PC-9 (cell line): ENCODE measurements at regions not wholly inside any gene's neighbourhood (a gene's known extent, or its start where the extent isn't known, plus 50 kb on each side); places are given as distances from the start of the nearest gene placed in this dataset.
A peak's percentile ranks its signal among the peaks of the same experiment; 100 is the strongest.

Source experiments
- BruUV-seq: library from RNA; stranded (reverse); fragments of 400-500 nt; replicated peaks from 2 replicates; lab custom pipeline; 2021; lab: Mats Ljungman, UMichigan
- CTCF ChIA-PET: fragments of 300-600 bp; sonication (Branson Sonifier 250); formaldehyde crosslinking; loops from one replicate; lab custom pipeline; 2022; ENCODE audit warnings: antibody characterized with exemption; lab: Charles Lee
- POLR2A ChIA-PET: fragments of 300-600 bp; sonication (Branson Sonifier 250); formaldehyde crosslinking; loops from one replicate; lab custom pipeline; 2022; ENCODE audit warnings: antibody characterized with exemption; ENCODE audit not compliant: unreplicated experiment; lab: Charles Lee
- DNase-seq, 2 experiments: peaks; one replicate each; pipeline versions ENCODE4 v3.0.0 to v3.0.0-alpha.2; 2015 to 2022; ENCODE audit warnings: mixed read lengths in 1 of 2
- H2AFZ ChIP-seq: fragments of 200-600 bp; sonication (generic); 2 replicates; pipeline ENCODE4 v1.8.1; 2017; ENCODE audit warnings: antibody characterized with exemption
- H3F3A ChIP-seq: fragments of 200-600 bp; sonication (generic); 2 replicates; pipeline ENCODE4 v1.8.1; 2017; ENCODE audit warnings: antibody characterized with exemption, mild to moderate bottlenecking, low read depth; ENCODE audit not compliant: insufficient read depth
- H3K27ac ChIP-seq: fragments of 200-600 bp; sonication (generic); 2 replicates; pipeline ENCODE4 v1.6.1; 2016; ENCODE audit warnings: mixed run types
- H3K27me3 ChIP-seq: fragments of 200-600 bp; sonication (generic); 2 replicates; pipeline ENCODE4 v1.6.1; 2016; ENCODE audit warnings: low read depth, mixed run types; ENCODE audit not compliant: insufficient read depth
- H3K36me3 ChIP-seq: fragments of 200-600 bp; sonication (generic); 2 replicates; pipeline ENCODE4 v1.6.1; 2016; ENCODE audit warnings: low read depth, mixed run types
- H3K4me1 ChIP-seq: fragments of 200-600 bp; sonication (generic); replicated peaks from 2 replicates; pipeline ENCODE4 v1.6.1; 2016; ENCODE audit warnings: mixed run types; ENCODE audit not compliant: insufficient read depth
- H3K4me2 ChIP-seq: fragments of 200-600 bp; sonication (generic); 2 replicates; pipeline ENCODE4 v1.6.1; 2017; ENCODE audit warnings: mixed run types
- H3K4me3 ChIP-seq: fragments of 200-600 bp; sonication (generic); 2 replicates; pipeline ENCODE4 v1.6.1; 2016; ENCODE audit warnings: mixed run types
- H3K79me2 ChIP-seq: fragments of 200-600 bp; sonication (generic); 2 replicates; pipeline ENCODE4 v1.6.1; 2017; ENCODE audit warnings: low read depth, mixed run types
- H3K9me2 ChIP-seq: fragments of 200-600 bp; sonication (generic); 2 replicates; pipeline ENCODE4 v1.8.1; 2017; ENCODE audit warnings: mild to moderate bottlenecking; ENCODE audit not compliant: insufficient read depth
- H3K9me3 ChIP-seq: fragments of 200-600 bp; sonication (generic); 2 replicates; pipeline ENCODE4 v1.8.1; 2016; ENCODE audit warnings: low read depth; ENCODE audit not compliant: insufficient read depth
- H4K20me1 ChIP-seq: fragments of 200-600 bp; sonication (generic); 2 replicates; pipeline ENCODE4 v1.8.1; 2017; ENCODE audit not compliant: insufficient read depth
- EZH2 ChIP-seq: fragments of 200-600 bp; sonication (generic); IDR thresholded peaks from 2 replicates; pipeline ENCODE4 v1.8.0; 2017; ENCODE audit warnings: antibody characterized with exemption, low read depth
- intact Hi-C: fragments of 100-400 bp; cut with micrococcal nuclease; formaldehyde crosslinking; loops from one replicate; pipeline ENCODE4 v1.10.0; 2022; ENCODE audit not compliant: unreplicated experiment
- TF ChIP-seq, protein P1 (sequence below): fragments of 200-600 bp; sonication (generic); conservative IDR thresholded peaks from 2 replicates; pipeline ENCODE4 v1.6.1; 2017; ENCODE audit warnings: mixed run types, antibody characterized with exemption, mild to moderate bottlenecking, moderate library complexity

DNA sequence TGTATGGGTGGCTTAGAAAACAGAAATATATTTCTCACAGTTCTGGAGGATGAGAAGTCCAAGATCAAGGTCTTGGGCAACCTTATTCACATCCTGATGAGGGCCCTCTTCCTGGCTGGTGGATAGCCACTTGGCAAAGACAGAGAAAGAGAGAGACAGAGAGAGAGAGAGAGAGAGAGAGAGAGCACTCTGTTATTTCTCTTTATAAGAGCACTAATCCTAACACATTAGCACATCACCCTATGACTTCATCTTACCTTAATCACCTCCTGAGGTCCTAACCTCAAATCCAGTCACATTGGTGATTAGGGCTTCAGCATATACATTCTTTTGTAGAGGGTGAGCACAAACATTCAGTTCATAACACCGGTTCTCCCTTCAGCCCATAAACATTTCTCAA lies 430.3 kb downstream of the EFNB2 start:
- H3K4me1 ChIP-seq: peaks cover 47% of the 10 kb centered on the region
- no peaks in the 10 kb centered on the region for H3K27me3 ChIP-seq
- H3F3A ChIP-seq: peaks cover 30% of the 10 kb centered on the region
- POLR2A ChIA-PET: interaction anchor here (0.8 kb wide), 1 partner anchor 440 kb away, joined by 17 read pairs; no protein-coding TSS in a partner anchor
- no peaks in the 10 kb centered on the region for H4K20me1 ChIP-seq
- no peaks in the 10 kb centered on the region for H3K9me3 ChIP-seq
- CTCF ChIA-PET: no interaction called here
- intact Hi-C loops: loop anchor here (2.0 kb wide), 1 partner anchor 114 kb away; no protein-coding TSS in a partner anchor
- TF ChIP-seq EZH2: no peak
- TF ChIP-seq, protein P1, sequence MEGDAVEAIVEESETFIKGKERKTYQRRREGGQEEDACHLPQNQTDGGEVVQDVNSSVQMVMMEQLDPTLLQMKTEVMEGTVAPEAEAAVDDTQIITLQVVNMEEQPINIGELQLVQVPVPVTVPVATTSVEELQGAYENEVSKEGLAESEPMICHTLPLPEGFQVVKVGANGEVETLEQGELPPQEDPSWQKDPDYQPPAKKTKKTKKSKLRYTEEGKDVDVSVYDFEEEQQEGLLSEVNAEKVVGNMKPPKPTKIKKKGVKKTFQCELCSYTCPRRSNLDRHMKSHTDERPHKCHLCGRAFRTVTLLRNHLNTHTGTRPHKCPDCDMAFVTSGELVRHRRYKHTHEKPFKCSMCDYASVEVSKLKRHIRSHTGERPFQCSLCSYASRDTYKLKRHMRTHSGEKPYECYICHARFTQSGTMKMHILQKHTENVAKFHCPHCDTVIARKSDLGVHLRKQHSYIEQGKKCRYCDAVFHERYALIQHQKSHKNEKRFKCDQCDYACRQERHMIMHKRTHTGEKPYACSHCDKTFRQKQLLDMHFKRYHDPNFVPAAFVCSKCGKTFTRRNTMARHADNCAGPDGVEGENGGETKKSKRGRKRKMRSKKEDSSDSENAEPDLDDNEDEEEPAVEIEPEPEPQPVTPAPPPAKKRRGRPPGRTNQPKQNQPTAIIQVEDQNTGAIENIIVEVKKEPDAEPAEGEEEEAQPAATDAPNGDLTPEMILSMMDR: no peak
- BruUV-seq: no TSS peak
- no peaks in the 10 kb centered on the region for H3K36me3 ChIP-seq
- H3K9me2 ChIP-seq: no peaks in the 10 kb centered on the region
- peak in 1 of 2 experiments; percentile 87 for DNase-seq
- H3K4me2 ChIP-seq: peak overlapping the region; percentile 55
- no peaks in the 10 kb centered on the region for H3K79me2 ChIP-seq
- peak overlapping the region; percentile 93 for H3K27ac ChIP-seq
- H2AFZ ChIP-seq: 0 out of 2 replicates have a peak overlapping the region, but pooled peaks have one; percentile 17
- H3K4me3 ChIP-seq: no peak overlapping the region

- Histone ChIP-seq H3K4me2 (peak overlapping the region; percentile 55), H3K9me2 (no peaks in the 10 kb centered on the region), H3K79me2 (no peaks in the 10 kb centered on the region), H3K27me3 (no peaks in the 10 kb centered on the region), H2AFZ (peak overlapping the region; percentile 50; the same call in 1 of the 2 replicates), H4K20me1 (no peaks in the 10 kb centered on the region), H3K4me1 (peaks cover 55% of the 10 kb centered on the region), H3F3A (peaks cover 30% of the 10 kb centered on the region), H3K36me3 (no peaks in the 10 kb centered on the region), H3K9me3 (no peaks in the 10 kb centered on the region), H3K4me3 (peak overlapping the region; percentile 6; the same call in 1 of the 2 replicates), H3K27ac (peak overlapping the region; percentile 93)
- ChIA-PET CTCF (interaction anchor here (0.6 kb wide), 1 partner anchor 428 kb away, joined by 3 read pairs; no protein-coding TSS in a partner anchor), POLR2A (interaction anchor here (0.6 to 0.7 kb wide), 4 partner anchors 244 to 1459 kb away, joined by 3 to 6 read pairs (median 4); no protein-coding TSS in a partner anchor)
- intact Hi-C loops: loop anchor here (1.0 to 5.0 kb wide), 6 partner anchors 47 to 332 kb away; no protein-coding TSS in a partner anchor
- BruUV-seq: TSS peak; percentile 68
- DNase-seq: peak; percentile 74 to 95
- TF ChIP-seq, protein P1: no peak
- TF ChIP-seq EZH2: no peak
These were observed 431.1 kb downstream of the EFNB2 start for GRCh38 chr13:106104281-106104901.

DNA sequence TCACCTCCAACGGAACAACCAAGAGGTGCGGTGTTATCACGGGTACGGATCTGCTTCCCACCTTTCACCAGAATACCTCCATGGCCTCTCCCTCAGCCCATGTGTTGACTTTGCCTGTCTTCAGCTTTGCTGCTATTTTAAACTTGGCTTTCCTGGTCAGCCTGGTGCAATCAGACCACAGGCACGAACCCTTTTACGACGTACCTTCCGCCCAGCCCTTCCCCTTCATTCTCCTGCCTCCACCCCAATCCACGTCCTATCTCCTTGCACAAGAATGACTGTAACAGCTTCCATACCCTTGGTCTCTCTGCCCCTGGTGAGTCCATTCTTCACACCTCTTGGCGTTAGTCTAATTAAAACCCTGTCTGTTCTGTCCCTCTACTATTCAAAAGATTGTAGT lies 431.7 kb downstream of the EFNB2 start:
- H3K4me2 ChIP-seq: peak overlapping the region; percentile 55
- ChIA-PET CTCF (interaction anchor here (0.6 kb wide), 1 partner anchor 429 kb away, joined by 3 read pairs; no protein-coding TSS in a partner anchor), POLR2A (interaction anchor here (0.6 to 0.7 kb wide), 3 partner anchors 245 to 1365 kb away, joined by 3 to 6 read pairs (median 4); no protein-coding TSS in a partner anchor)
- H2AFZ ChIP-seq: peak overlapping the region; percentile 50
- TF ChIP-seq, protein P1: no peak
- no peak for TF ChIP-seq EZH2
- H3K4me1 ChIP-seq: peaks cover 57% of the 10 kb centered on the region
- H3F3A ChIP-seq: peaks cover 30% of the 10 kb centered on the region
- H3K27ac ChIP-seq: peak overlapping the region; percentile 93
- H3K27me3 ChIP-seq: no peaks in the 10 kb centered on the region
- no peaks in the 10 kb centered on the region for H4K20me1 ChIP-seq
- intact Hi-C loops: loop anchor here (1.0 to 5.0 kb wide), 6 partner anchors 48 to 331 kb away; no protein-coding TSS in a partner anchor
- no peaks in the 10 kb centered on the region for H3K36me3 ChIP-seq
- H3K9me2 ChIP-seq: no peaks in the 10 kb centered on the region
- H3K4me3 ChIP-seq: peak overlapping the region; percentile 6; the same call in 1 of the 2 replicates
- no TSS peak for BruUV-seq
- no peaks in the 10 kb centered on the region for H3K79me2 ChIP-seq
- peak; percentile 75 to 88 for DNase-seq
- no peaks in the 10 kb centered on the region for H3K9me3 ChIP-seq
